ENCODE measurements at regions not wholly inside any gene's neighbourhood (a gene's known extent, or its start where the extent isn't known, plus 50 kb on each side); places are given as distances from the start of the nearest gene placed in this dataset.

GRCh38 chr13:99039718-99040280 lies 61.9 kb upstream of the DOCK9 start:
- no peak for DNase-seq
- no peak for TF ChIP-seq POLR2A (IDR thresholded peaks at IDR 0.05)
- no peaks in the 10 kb centered on the region for H3K36me3 ChIP-seq
- WGBS, 2 donors = 95% methylated on average over 2 of the region's 2 CpGs
- peaks cover 0 to 49% (median 14%) of the 10 kb centered on the region in 4 donors for H3K4me1 ChIP-seq
- no peak overlapping the region for H3K27ac ChIP-seq
- H3K27me3 ChIP-seq = no peaks in the 10 kb centered on the region
- H3K9me3 ChIP-seq = no peaks in the 10 kb centered on the region
- H3K4me3 ChIP-seq = no peak overlapping the region
- intact Hi-C loops (cut with DNase I) = loop anchor here (10.0 kb wide), 1 partner anchor 135 kb away; no protein-coding TSS in a partner anchor

GRCh38 chr13:99040536-99041131 lies 62.8 kb upstream of the DOCK9 start:
- DNase-seq = no peak
- H3K27ac ChIP-seq = no peak overlapping the region
- no peak for TF ChIP-seq POLR2AphosphoS5 (IDR thresholded peaks at IDR 0.05)
- TF ChIP-seq CTCF (IDR thresholded peaks at IDR 0.05) = no peak
- no peak for TF ChIP-seq POLR2A (IDR thresholded peaks at IDR 0.05)
- TF ChIP-seq EP300 (IDR thresholded peaks at IDR 0.05) = no peak
- no peaks in the 10 kb centered on the region for H3K36me3 ChIP-seq
- WGBS, 2 donors = 69 to 72% methylated on average over 3 of the region's 3 CpGs
- intact Hi-C loops (cut with DNase I) = no loop called here
- H3K4me1 ChIP-seq = peaks cover 0 to 55% (median 14%) of the 10 kb centered on the region in 4 donors
- no peak overlapping the region for H3K4me3 ChIP-seq
- no peaks in the 10 kb centered on the region for H3K27me3 ChIP-seq
- H3K9me3 ChIP-seq = no peaks in the 10 kb centered on the region

- Histone ChIP-seq H3K27me3 (no peaks in the 10 kb centered on the region), H3K27ac (no peak overlapping the region), H3K4me1 (peaks cover 0 to 62% (median 19%) of the 10 kb centered on the region in 4 donors), H3K9me3 (no peaks in the 10 kb centered on the region), H3K36me3 (no peaks in the 10 kb centered on the region), H3K4me3 (no peak overlapping the region)
- 72 to 85% methylated on average over 1 of the region's 1 CpG for WGBS, 2 donors
- intact Hi-C loops (cut with DNase I) = no loop called here
- no peak for DNase-seq
- TF ChIP-seq CTCF (IDR thresholded peaks at IDR 0.05) (no peak), POLR2AphosphoS5 (IDR thresholded peaks at IDR 0.05) (no peak), POLR2A (IDR thresholded peaks at IDR 0.05) (no peak), EP300 (IDR thresholded peaks at IDR 0.05) (no peak)
These were observed 63.5 kb upstream of the DOCK9 start for GRCh38 chr13:99041337-99041736.

- intact Hi-C loops (cut with DNase I) = no loop called here
- Histone ChIP-seq H3K9me3 (no peaks in the 10 kb centered on the region), H3K27ac (no peak overlapping the region), H3K27me3 (no peaks in the 10 kb centered on the region), H3K36me3 (no peaks in the 10 kb centered on the region), H3K4me1 (peaks cover 0 to 67% (median 24%) of the 10 kb centered on the region in 4 donors), H3K4me3 (no peak overlapping the region)
- TF ChIP-seq EP300 (IDR thresholded peaks at IDR 0.05) (no peak), CTCF (IDR thresholded peaks at IDR 0.05) (no peak)
- WGBS, 2 donors = 88 to 95% methylated on average over 5 of the region's 5 CpGs
- DNase-seq = no peak
These were observed 63.9 kb upstream of the DOCK9 start for GRCh38 chr13:99041788-99042187.

- DNase-seq = no peak
- intact Hi-C loops (cut with DNase I) = no loop called here
- no peaks in the 10 kb centered on the region for H3K9me3 ChIP-seq
- no peaks in the 10 kb centered on the region for H3K36me3 ChIP-seq
- 79 to 95% methylated on average over 4 of the region's 4 CpGs for WGBS, 2 donors
- no peak overlapping the region for H3K4me3 ChIP-seq
- TF ChIP-seq CTCF (IDR thresholded peaks at IDR 0.05) (no peak), EP300 (IDR thresholded peaks at IDR 0.05) (no peak), POLR2AphosphoS5 (IDR thresholded peaks at IDR 0.05) (no peak), POLR2A (IDR thresholded peaks at IDR 0.05) (no peak)
- H3K27me3 ChIP-seq = no peaks in the 10 kb centered on the region
- peaks cover 0 to 71% (median 25%) of the 10 kb centered on the region in 4 donors for H3K4me1 ChIP-seq
- H3K27ac ChIP-seq = no peak overlapping the region
These were observed 64.8 kb upstream of the DOCK9 start for GRCh38 chr13:99042521-99043250.
